Hepatocyte (in vitro differentiated cells): ENCODE measurements at regions not wholly inside any gene's neighbourhood (a gene's known extent, or its start where the extent isn't known, plus 50 kb on each side); places are given as distances from the start of the nearest gene placed in this dataset.

Source experiments
- DNase-seq: peaks from one replicate; pipeline ENCODE4 v3.0.0-alpha.2; 2016; ENCODE audit warnings: low spot score
- H2AFZ ChIP-seq: fragments of 200-600 bp; sonication (generic); 2 replicates; pipeline ENCODE4 v1.6.0; 2016; ENCODE audit warnings: antibody characterized with exemption, mild to moderate bottlenecking
- H3K27ac ChIP-seq: fragments of 200-600 bp; sonication (generic); 2 replicates; pipeline ENCODE4 v1.5.1; 2016; ENCODE audit warnings: mild to moderate bottlenecking
- H3K27me3 ChIP-seq: fragments of 200-600 bp; sonication (generic); 2 replicates; pipeline ENCODE4 v1.6.1; 2016
- H3K36me3 ChIP-seq: fragments of 200-600 bp; sonication (generic); replicated peaks from 2 replicates; pipeline ENCODE4 v1.5.1; 2016; ENCODE audit warnings: low read depth; ENCODE audit not compliant: insufficient read depth
- H3K4me1 ChIP-seq: fragments of 200-600 bp; sonication (generic); 2 replicates; pipeline ENCODE4 v1.5.1; 2016; ENCODE audit warnings: mild to moderate bottlenecking, moderate library complexity; ENCODE audit not compliant: insufficient read depth
- H3K4me2 ChIP-seq: fragments of 200-600 bp; sonication (generic); 2 replicates; pipeline ENCODE4 v1.6.0; 2016
- H3K4me3 ChIP-seq: fragments of 200-600 bp; sonication (generic); 2 replicates; pipeline ENCODE4 v1.5.1; 2016; ENCODE audit warnings: mild to moderate bottlenecking
- H3K79me2 ChIP-seq: fragments of 200-600 bp; sonication (generic); 2 replicates; pipeline ENCODE4 v1.6.0; 2017; ENCODE audit warnings: mild to moderate bottlenecking
- H3K9me2 ChIP-seq: fragments of 200-600 bp; sonication (generic); replicated peaks from 2 replicates; pipeline ENCODE4 v1.6.0; 2017; ENCODE audit warnings: mild to moderate bottlenecking; ENCODE audit not compliant: insufficient read depth
- H3K9me3 ChIP-seq: fragments of 200-600 bp; sonication (generic); 2 replicates; pipeline ENCODE4 v1.5.1; 2016; ENCODE audit warnings: low read depth, mild to moderate bottlenecking
- H4K20me1 ChIP-seq: fragments of 200-600 bp; sonication (generic); 2 replicates; pipeline ENCODE4 v1.6.0; 2016; ENCODE audit warnings: mild to moderate bottlenecking; ENCODE audit not compliant: insufficient read depth, poor library complexity, severe bottlenecking
- CTCF ChIP-seq: fragments of 200-600 bp; sonication (generic); IDR thresholded peaks from 2 replicates; pipeline ENCODE4 v1.5.1; 2016; ENCODE audit warnings: antibody characterized with exemption, mild to moderate bottlenecking; ENCODE audit not compliant: poor library complexity
- EZH2 ChIP-seq: fragments of 200-600 bp; sonication (generic); IDR thresholded peaks from 2 replicates; pipeline ENCODE4 v1.6.1; 2016; ENCODE audit warnings: antibody characterized with exemption, mild to moderate bottlenecking, borderline replicate concordance
- EZH2phosphoT487 ChIP-seq: fragments of 200-600 bp; sonication (generic); IDR thresholded peaks from one replicate; pipeline ENCODE4 v1.6.1; 2018; ENCODE audit warnings: antibody characterized with exemption, mild to moderate bottlenecking, low read depth, moderate library complexity; ENCODE audit not compliant: unreplicated experiment, severe bottlenecking
- WGBS: methylation state at CpG from one replicate; pipeline ENCODE4 v1.1.6; 2016; ENCODE audit warnings: low lambda C conversion rate; ENCODE audit errors: missing lambda C conversion rate; 5-methylcytosine and 5-hydroxymethylcytosine counted together

- Histone ChIP-seq H3K4me3 (no peak overlapping the region), H3K79me2 (no peaks in the 10 kb centered on the region), H4K20me1 (no peaks in the 10 kb centered on the region), H3K4me2 (no peak overlapping the region), H3K9me2 (no peaks in the 10 kb centered on the region), H3K36me3 (no peaks in the 10 kb centered on the region), H3K27ac (no peak overlapping the region), H2AFZ (no peak overlapping the region), H3K9me3 (no peaks in the 10 kb centered on the region), H3K27me3 (no peaks in the 10 kb centered on the region), H3K4me1 (no peaks in the 10 kb centered on the region)
- 75% methylated on average over 5 of the region's 5 CpGs for WGBS
- DNase-seq: no peak
- TF ChIP-seq CTCF (no peak), EZH2 (no peak), EZH2phosphoT487 (no peak)
Measured at GRCh38 chr11:41971592-41971991, 512.1 kb upstream of the LRRC4C start.

- no peak overlapping the region for H3K4me3 ChIP-seq
- no peaks in the 10 kb centered on the region for H4K20me1 ChIP-seq
- no peaks in the 10 kb centered on the region for H3K79me2 ChIP-seq
- H3K27me3 ChIP-seq: no peaks in the 10 kb centered on the region
- 81% methylated on average over 2 of the region's 2 CpGs for WGBS
- no peaks in the 10 kb centered on the region for H3K9me3 ChIP-seq
- no peak overlapping the region for H2AFZ ChIP-seq
- TF ChIP-seq EZH2: no peak
- no peak overlapping the region for H3K4me2 ChIP-seq
- H3K4me1 ChIP-seq: no peaks in the 10 kb centered on the region
- H3K27ac ChIP-seq: no peak overlapping the region
- DNase-seq: no peak
- no peaks in the 10 kb centered on the region for H3K9me2 ChIP-seq
- no peaks in the 10 kb centered on the region for H3K36me3 ChIP-seq
Measured at GRCh38 chr11:41978945-41979344, 519.5 kb upstream of the LRRC4C start.

- H4K20me1 ChIP-seq: no peaks in the 10 kb centered on the region
- H3K27ac ChIP-seq: no peak overlapping the region
- H3K27me3 ChIP-seq: no peaks in the 10 kb centered on the region
- H3K4me3 ChIP-seq: no peak overlapping the region
- no peaks in the 10 kb centered on the region for H3K36me3 ChIP-seq
- H2AFZ ChIP-seq: no peak overlapping the region
- DNase-seq: no peak
- H3K9me3 ChIP-seq: no peaks in the 10 kb centered on the region
- WGBS: 77% methylated on average over 2 of the region's 2 CpGs
- no peaks in the 10 kb centered on the region for H3K4me1 ChIP-seq
- H3K79me2 ChIP-seq: no peaks in the 10 kb centered on the region
- H3K9me2 ChIP-seq: no peaks in the 10 kb centered on the region
- no peak for TF ChIP-seq EZH2phosphoT487
- TF ChIP-seq EZH2: no peak
- no peak for TF ChIP-seq CTCF
- no peak overlapping the region for H3K4me2 ChIP-seq
Measured at GRCh38 chr11:41980741-41981140, 521.3 kb upstream of the LRRC4C start.

- Histone ChIP-seq H3K4me3 (no peak overlapping the region), H3K36me3 (no peaks in the 10 kb centered on the region), H4K20me1 (no peaks in the 10 kb centered on the region), H3K9me2 (no peaks in the 10 kb centered on the region), H3K27me3 (no peaks in the 10 kb centered on the region), H3K4me2 (no peak overlapping the region), H3K4me1 (no peaks in the 10 kb centered on the region), H2AFZ (no peak overlapping the region), H3K79me2 (no peaks in the 10 kb centered on the region), H3K9me3 (no peaks in the 10 kb centered on the region), H3K27ac (no peak overlapping the region)
- TF ChIP-seq CTCF (no peak), EZH2phosphoT487 (no peak), EZH2 (no peak)
- no peak for DNase-seq
- WGBS: 83% methylated on average over 3 of the region's 3 CpGs
Measured at GRCh38 chr11:41982276-41982675, 522.8 kb upstream of the LRRC4C start.
